Adrenal gland (tissue), 9 donors: ENCODE measurements at regions not wholly inside any gene's neighbourhood (a gene's known extent, or its start where the extent isn't known, plus 50 kb on each side); places are given as distances from the start of the nearest gene placed in this dataset.

ENCODE experiments used
- DNase-seq, 7 donors: peaks; one replicate each; pipeline ENCODE4 v3.0.0-alpha.2; 2019 to 2020
- H3K27ac ChIP-seq, 5 donors: fragments of 200-600 bp; sonication (generic) in 4 of 5; 1 replicate in 3 of 5; 2 replicates in 2 of 5; pipeline versions ENCODE4 v1.5.1 to v1.8.0; 2016 to 2020; ENCODE audit warnings: mild to moderate bottlenecking in 1 of 5
- H3K27me3 ChIP-seq: fragments of 200-600 bp; 2 replicates; pipeline ENCODE4 v1.8.0; 2021
- H3K36me3 ChIP-seq, 2 donors: fragments of 200-600 bp; replicated peaks in 1 of 2; 1 replicate in 1 of 2; 2 replicates in 1 of 2; pipeline versions ENCODE4 v1.5.1 to v1.8.0; 2018 to 2022
- H3K4me1 ChIP-seq, 2 donors: fragments of 200-600 bp; replicated peaks in 1 of 2; 1 replicate in 1 of 2; 2 replicates in 1 of 2; pipeline versions ENCODE4 v1.5.1 to v1.8.0; 2018 to 2021
- H3K4me3 ChIP-seq, 4 donors: fragments of 200-600 bp; sonication (generic) in 3 of 4; one replicate each; pipeline ENCODE4 v1.5.1; 2016 to 2018
- H3K9me3 ChIP-seq, 3 donors: fragments of 200-600 bp; sonication (generic) in 1 of 3; replicated peaks in 1 of 3; 1 replicate in 2 of 3; 2 replicates in 1 of 3; pipeline versions ENCODE4 v1.5.1 to v1.8.0; 2016 to 2021
- CTCF ChIP-seq, 6 experiments: fragments of 450-650 bp in 4 of 6; fragments of 200-600 bp in 2 of 6; sonication (generic) in 1 of 6; IDR thresholded peaks; 1 replicate in 5 of 6; 2 replicates in 1 of 6; pipeline versions ENCODE4 v1.5.1 to v1.8.0; 2016 to 2021; ENCODE audit warnings: antibody characterized with exemption in 6 of 6, mild to moderate bottlenecking in 2 of 6, moderate library complexity in 1 of 6
- POLR2A ChIP-seq, 2 donors: fragments of 450-650 bp; IDR thresholded peaks; one replicate each; pipeline ENCODE4 v1.6.1; 2017; ENCODE audit warnings: antibody characterized with exemption in 2 of 2, mild to moderate bottlenecking in 2 of 2, moderate library complexity in 1 of 2
- WGBS, 4 donors: extraction: QIAGEN DNeasy Blood & Tissue Kit in 2 of 4; methylation state at CpG; one replicate each; pipeline versions ENCODE4 v1.1.5 to v1.1.7; 2013 to 2017; 5-methylcytosine and 5-hydroxymethylcytosine counted together
- intact Hi-C, 2 donors: fragments of 100-400 bp; cut with DNase I; formaldehyde crosslinking; loops; one replicate each; pipeline versions ENCODE4 v1.14.1 to v1.15.0; 2022 to 2023
- donor health status: healthy with polysubstance abuse.
- donor health status: Bipolar disorder and iron deficiency.
- donor health status: DM: yes; HTN: yes; CAD: no.
- donor health status: DM: no; HTN: no; CAD: no.
- donor health status: DM: no; HTN: no; CAD: no.

- Histone ChIP-seq H3K4me3 (no peak overlapping the region), H3K27ac (no peak overlapping the region), H3K27me3 (no peaks in the 10 kb centered on the region), H3K36me3 (no peaks in the 10 kb centered on the region), H3K9me3 (no peaks in the 10 kb centered on the region), H3K4me1 (no peaks in the 10 kb centered on the region)
- no peak for DNase-seq
- 27 to 45% (median 29%) methylated on average over 5 of the region's 5 CpGs for WGBS, 4 donors
- intact Hi-C loops = no loop called here
- TF ChIP-seq CTCF (IDR thresholded peaks at IDR 0.05) (no peak), POLR2A (IDR thresholded peaks at IDR 0.05) (no peak)
These were observed 1140.8 kb upstream of the CELF4 start for GRCh38 chr18:38706373-38706772.

- no peak for DNase-seq
- Histone ChIP-seq H3K27me3 (no peaks in the 10 kb centered on the region), H3K27ac (no peak overlapping the region), H3K4me3 (no peak overlapping the region), H3K9me3 (no peaks in the 10 kb centered on the region), H3K36me3 (no peaks in the 10 kb centered on the region), H3K4me1 (no peaks in the 10 kb centered on the region)
- TF ChIP-seq POLR2A (IDR thresholded peaks at IDR 0.05) (no peak), CTCF (IDR thresholded peaks at IDR 0.05) (no peak)
- 59 to 67% (median 63%) methylated on average over 2 of the region's 2 CpGs for WGBS, 4 donors
- intact Hi-C loops = no loop called here
These were observed 1132.5 kb upstream of the CELF4 start for GRCh38 chr18:38698088-38698487.

GRCh38 chr18:38695559-38696280 lies 1130.1 kb upstream of the CELF4 start:
- H3K9me3 ChIP-seq = no peaks in the 10 kb centered on the region
- intact Hi-C loops = no loop called here
- no peak overlapping the region for H3K4me3 ChIP-seq
- no peaks in the 10 kb centered on the region for H3K27me3 ChIP-seq
- 53 to 65% (median 60%) methylated on average over 5 of the region's 5 CpGs for WGBS, 4 donors
- no peak for TF ChIP-seq POLR2A (IDR thresholded peaks at IDR 0.05)
- TF ChIP-seq CTCF (IDR thresholded peaks at IDR 0.05) = no peak
- no peak for DNase-seq
- no peaks in the 10 kb centered on the region for H3K4me1 ChIP-seq
- no peak overlapping the region for H3K27ac ChIP-seq
- no peaks in the 10 kb centered on the region for H3K36me3 ChIP-seq

- WGBS, 4 donors = 51 to 63% (median 57%) methylated on average over 5 of the region's 5 CpGs
- TF ChIP-seq POLR2A (IDR thresholded peaks at IDR 0.05) (no peak), CTCF (IDR thresholded peaks at IDR 0.05) (no peak)
- no peaks in the 10 kb centered on the region for H3K4me1 ChIP-seq
- no peak overlapping the region for H3K4me3 ChIP-seq
- H3K27me3 ChIP-seq = no peaks in the 10 kb centered on the region
- no peak for DNase-seq
- H3K27ac ChIP-seq = no peak overlapping the region
- no peaks in the 10 kb centered on the region for H3K9me3 ChIP-seq
- intact Hi-C loops = no loop called here
- H3K36me3 ChIP-seq = no peaks in the 10 kb centered on the region
These were observed 1127.5 kb upstream of the CELF4 start for GRCh38 chr18:38693104-38693503.
